ENCODE measurements at regions not wholly inside any gene's neighbourhood (a gene's known extent, or its start where the extent isn't known, plus 50 kb on each side); places are given as distances from the start of the nearest gene placed in this dataset.

- TF ChIP-seq ARNTL (CRISPR knock-in tag; IDR thresholded peaks at IDR 0.05; ENCODE audit: borderline replicate concordance, low read depth), result no peak
- no peak for TF ChIP-seq ZFP30 (CRISPR knock-in tag; IDR thresholded peaks at IDR 0.05)
- TF ChIP-seq ZFP3 (CRISPR knock-in tag; IDR thresholded peaks at IDR 0.05), result no peak
These were observed 390.5 kb downstream of the ZNF608 start for GRCh38 chr5:124355928-124356327.
